GM19238 (cell line): ENCODE measurements at regions not wholly inside any gene's neighbourhood (a gene's known extent, or its start where the extent isn't known, plus 50 kb on each side); places are given as distances from the start of the nearest gene placed in this dataset.

Experiments used
- DNase-seq: peaks from one replicate; pipeline ENCODE4 v3.0.0; 2011; ENCODE audit warnings: low spot score; ENCODE audit not compliant: insufficient read length

- no peak for DNase-seq
These were observed 127.1 kb downstream of the SLC30A10 start for GRCh38 chr1:219801156-219801820.

- DNase-seq, result no peak
These were observed 129.9 kb downstream of the SLC30A10 start for GRCh38 chr1:219798283-219799030.

GRCh38 chr1:219797683-219798082 is 130.7 kb downstream of the SLC30A10 start:
- DNase-seq, result no peak

GRCh38 chr1:219797009-219797408 is 131.3 kb downstream of the SLC30A10 start:
- no peak for DNase-seq

GRCh38 chr1:219795363-219795917 is 132.9 kb downstream of the SLC30A10 start:
- no peak for DNase-seq

- DNase-seq, result no peak
These were observed 134.1 kb downstream of the SLC30A10 start for GRCh38 chr1:219794085-219794743.

GRCh38 chr1:219792337-219793021 is 135.9 kb downstream of the SLC30A10 start:
- DNase-seq, result no peak

- no peak for DNase-seq
These were observed 136.6 kb downstream of the SLC30A10 start for GRCh38 chr1:219791766-219792165.

GRCh38 chr1:219790834-219791615 is 137.3 kb downstream of the SLC30A10 start:
- DNase-seq, result no peak

- no peak for DNase-seq
These were observed 139.7 kb downstream of the SLC30A10 start for GRCh38 chr1:219788700-219789099.

GRCh38 chr1:219788091-219788490 is 140.3 kb downstream of the SLC30A10 start:
- no peak for DNase-seq

- DNase-seq, result no peak
These were observed 143.5 kb downstream of the SLC30A10 start for GRCh38 chr1:219784660-219785381.

- no peak for DNase-seq
These were observed 144.6 kb downstream of the SLC30A10 start for GRCh38 chr1:219783605-219784235.

- no peak for DNase-seq
These were observed 145.4 kb downstream of the SLC30A10 start for GRCh38 chr1:219782929-219783328.

- no peak for DNase-seq
These were observed 146.0 kb downstream of the SLC30A10 start for GRCh38 chr1:219782311-219782710.

GRCh38 chr1:219781491-219781890 is 146.9 kb downstream of the SLC30A10 start:
- DNase-seq, result no peak

- DNase-seq, result no peak
These were observed 149.5 kb downstream of the SLC30A10 start for GRCh38 chr1:219778793-219779369.

GRCh38 chr1:219778110-219778509 is 150.2 kb downstream of the SLC30A10 start:
- DNase-seq, result no peak

GRCh38 chr1:219774386-219774785 is 154.0 kb downstream of the SLC30A10 start:
- no peak for DNase-seq
